GM19240 (cell line): ENCODE measurements at regions not wholly inside any gene's neighbourhood (a gene's known extent, or its start where the extent isn't known, plus 50 kb on each side); places are given as distances from the start of the nearest gene placed in this dataset.

Source experiments
- DNase-seq: peaks from one replicate; pipeline ENCODE4 v3.0.0; 2011; ENCODE audit warnings: low spot score; ENCODE audit not compliant: insufficient read length

DNA sequence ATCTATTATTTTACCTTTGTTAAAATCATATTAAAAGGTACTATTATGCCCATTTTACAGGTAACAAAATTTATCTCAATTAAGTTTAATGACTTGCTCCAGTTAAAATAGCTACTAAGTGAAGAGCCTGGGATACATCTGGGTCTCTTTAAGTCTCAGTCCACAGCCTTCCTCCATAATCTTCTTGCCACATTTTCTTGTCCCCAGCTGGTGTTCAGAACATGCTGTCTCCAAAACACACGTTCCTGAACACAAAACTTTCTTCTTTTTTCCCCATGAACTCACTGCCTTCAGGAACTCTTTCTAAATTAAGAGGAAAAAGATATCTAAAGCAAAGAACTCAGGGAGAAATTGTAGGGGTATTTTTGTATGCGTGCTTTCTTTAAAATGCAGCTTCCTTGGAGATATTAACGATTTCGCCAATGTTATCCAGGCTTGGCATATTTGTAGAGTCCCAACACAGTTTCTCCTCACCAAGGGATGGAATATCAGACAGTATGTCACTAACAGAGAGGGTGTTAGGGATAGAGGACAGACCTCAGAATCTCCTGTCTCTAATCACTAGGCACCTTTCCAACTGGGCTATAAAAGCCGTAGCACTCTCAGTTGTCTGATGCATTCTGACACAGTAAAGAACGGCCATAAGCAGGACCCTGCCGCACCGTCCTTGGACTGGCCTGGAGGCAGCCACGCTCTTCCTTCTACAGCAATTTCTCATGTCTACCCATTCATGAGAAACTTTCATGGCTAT lies 232.8 kb upstream of the BLID start:
- DNase-seq, result no peak

DNA sequence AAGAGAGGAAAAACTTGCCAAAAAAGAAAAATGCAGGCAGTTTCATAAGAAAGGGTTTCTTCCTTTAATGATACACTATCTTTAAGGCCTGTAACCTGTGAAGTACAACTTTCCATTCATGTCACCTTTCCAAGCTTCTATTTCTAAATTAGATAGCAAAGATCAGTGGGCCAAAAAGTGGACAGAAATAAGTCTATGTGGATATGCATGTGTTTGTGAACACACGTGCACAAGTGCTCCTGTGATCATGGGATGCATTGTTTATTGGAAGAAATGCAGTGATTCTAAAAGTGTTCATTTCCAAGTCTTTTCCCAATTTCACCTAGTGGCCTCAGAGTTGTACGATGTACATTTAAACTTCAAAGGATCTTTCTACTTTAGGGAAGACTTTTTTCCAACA lies 230.0 kb upstream of the BLID start:
- no peak for DNase-seq

DNA sequence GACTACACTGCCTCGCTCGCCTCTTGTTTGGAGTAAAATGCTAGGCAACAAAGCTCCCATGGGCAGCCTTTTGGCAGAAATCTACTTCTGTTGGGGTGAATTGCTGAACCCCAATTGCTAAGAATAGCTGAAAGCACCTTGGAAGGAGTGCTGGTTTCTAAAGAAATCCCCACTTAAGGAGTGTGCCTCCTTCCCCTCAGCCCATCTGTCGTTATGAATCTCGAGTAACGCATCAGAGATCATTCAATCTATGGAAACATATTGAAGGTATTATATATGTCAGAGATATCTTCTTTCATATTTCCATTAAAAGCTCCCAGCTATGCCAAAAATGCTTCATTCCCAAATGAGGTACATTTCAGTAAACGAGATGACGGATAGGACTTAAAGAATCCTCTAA lies 229.6 kb upstream of the BLID start:
- no peak for DNase-seq

DNA sequence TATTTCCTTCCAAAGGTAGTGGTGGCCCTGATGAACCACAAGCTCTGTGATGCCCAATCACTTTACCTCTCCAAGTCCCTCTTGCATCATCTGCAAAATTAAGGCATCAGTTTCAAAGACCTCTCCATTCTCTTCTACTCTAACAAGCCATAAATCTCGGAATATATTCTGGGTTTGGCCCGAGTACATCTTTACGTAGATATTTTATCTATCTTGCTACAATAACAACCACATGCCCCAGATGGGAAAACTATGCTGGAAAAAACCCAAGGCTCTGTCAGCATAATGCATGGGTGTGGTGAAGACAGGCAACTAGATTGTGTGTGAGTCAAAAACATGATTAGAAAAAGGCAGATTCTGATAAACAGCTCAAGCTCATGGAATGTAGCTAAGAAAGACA lies 228.2 kb upstream of the BLID start:
- no peak for DNase-seq

DNA sequence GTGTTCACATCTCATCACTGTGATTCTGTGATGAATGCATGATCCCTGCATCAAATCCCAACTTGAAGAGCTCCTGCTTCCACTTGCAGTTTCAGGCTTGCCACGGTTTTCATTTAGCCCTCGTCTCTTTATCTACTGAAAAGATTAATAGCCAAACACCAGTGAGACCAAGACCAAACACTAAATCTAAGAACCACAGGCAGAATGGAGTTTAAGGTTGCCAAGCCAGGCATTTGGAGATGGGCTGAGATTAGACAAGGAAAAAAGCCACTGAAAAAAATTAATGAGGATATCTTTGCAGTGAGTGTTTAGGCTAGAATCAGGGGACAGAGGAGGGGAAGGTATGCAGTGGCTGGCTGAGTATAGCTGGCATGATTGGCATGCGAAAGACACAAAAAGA lies 227.2 kb upstream of the BLID start:
- no peak for DNase-seq

DNA sequence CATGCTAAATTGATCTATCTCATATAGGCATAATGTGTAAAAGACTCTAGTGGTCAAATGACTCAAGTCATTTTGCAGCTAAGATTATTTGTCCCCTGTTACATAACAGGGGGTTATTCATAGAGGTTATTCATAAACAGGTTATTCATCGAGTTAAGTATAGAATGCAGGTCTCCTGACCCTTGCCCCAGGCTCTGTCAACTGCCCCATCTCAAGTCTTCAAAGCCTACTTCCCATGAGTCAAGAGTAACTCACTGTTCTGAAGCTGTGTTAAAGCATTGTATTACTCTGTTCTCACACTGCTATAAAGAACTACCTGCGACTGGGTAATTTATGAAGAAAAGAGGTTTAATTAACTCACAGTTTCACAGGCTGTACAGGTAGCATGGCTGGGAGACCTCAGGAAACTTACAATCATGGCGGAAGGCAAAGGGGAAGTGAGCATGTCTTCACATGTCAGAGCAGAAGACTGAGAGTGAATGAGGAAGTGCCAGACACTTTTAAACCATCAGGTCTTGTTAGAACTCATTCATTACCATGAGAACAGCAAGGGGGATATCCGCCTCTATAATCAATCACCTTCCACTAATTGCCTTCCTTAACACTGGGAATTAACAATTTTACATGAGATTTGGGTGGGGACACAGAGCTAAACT lies 226.2 kb upstream of the BLID start:
- no peak for DNase-seq

DNA sequence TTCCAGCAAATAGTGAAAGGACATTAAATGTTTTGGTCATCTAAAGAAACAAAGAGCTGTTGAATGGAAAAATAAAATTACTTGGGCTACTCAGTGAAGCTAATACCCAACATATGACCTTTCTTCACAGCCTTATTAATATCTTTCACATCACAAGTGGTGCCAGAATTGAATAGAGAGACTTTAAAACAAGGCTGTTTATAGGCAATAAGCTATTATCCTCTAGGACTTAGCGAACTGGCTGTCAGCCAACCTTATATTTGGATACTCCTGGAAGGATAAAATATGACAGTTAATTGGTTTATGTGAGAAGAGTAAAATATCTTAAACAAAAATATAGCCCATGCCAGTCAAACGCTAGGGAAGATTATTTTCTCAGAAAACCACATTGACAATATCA lies 225.5 kb upstream of the BLID start:
- DNase-seq, result no peak

DNA sequence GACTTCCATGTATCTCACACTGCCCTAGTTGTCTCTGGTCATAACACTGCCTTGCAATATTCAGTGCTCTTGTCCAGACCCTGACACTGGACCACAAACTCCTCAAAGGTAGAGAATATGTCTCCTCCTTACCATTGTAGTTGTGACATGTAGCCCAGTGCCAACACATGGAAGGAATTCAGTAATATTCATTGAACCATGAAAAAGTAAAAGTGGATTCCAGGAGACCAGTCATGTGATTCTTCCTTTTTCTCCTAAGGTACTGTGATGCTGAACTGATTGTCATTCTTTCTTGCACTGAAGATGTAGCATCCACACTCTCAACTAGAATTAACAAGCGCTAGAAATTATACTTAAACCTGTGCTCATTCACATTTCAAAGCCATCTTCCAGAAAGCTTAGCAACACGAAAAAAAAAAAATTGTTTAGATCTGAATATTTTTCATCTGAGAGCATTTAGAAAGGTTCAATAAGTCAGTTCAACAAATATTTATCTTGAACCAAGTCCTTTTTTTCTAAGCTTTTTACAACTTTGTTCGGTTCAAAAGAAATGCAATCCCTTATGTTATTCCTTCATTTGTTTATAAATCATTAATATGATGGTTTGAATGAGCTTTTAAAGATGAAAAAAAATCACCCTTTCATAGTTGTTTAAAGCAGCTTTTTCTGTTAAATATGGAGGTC lies 224.7 kb upstream of the BLID start:
- DNase-seq, result no peak

DNA sequence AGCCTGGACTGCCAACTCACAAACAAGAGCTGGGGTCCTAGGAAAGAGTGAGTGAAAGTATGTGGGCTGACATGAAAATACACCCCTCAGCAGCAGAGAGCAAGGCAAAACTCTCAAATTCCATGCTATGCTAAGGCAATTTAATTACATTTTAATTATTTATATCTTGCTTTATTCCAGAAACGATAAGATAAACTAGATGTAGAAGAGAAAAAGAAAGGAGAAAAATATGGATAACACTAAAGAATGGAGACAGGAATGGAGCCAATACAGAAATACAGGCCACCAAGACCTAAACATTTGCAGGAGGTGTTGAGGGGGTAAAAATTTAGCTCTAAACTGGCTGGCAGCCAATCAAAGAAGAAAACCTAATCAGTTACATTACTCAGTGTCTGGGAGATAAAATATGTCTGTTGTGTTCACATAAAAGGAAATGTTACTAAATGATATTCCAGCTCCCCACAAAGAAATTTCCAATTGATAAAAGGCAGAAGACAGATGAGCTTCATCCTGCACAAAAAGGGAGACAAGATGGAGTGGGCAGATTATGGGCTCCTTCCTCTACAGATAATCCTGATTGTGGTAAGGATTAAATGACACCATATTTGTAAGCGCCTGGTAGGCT lies 223.5 kb upstream of the BLID start:
- no peak for DNase-seq

DNA sequence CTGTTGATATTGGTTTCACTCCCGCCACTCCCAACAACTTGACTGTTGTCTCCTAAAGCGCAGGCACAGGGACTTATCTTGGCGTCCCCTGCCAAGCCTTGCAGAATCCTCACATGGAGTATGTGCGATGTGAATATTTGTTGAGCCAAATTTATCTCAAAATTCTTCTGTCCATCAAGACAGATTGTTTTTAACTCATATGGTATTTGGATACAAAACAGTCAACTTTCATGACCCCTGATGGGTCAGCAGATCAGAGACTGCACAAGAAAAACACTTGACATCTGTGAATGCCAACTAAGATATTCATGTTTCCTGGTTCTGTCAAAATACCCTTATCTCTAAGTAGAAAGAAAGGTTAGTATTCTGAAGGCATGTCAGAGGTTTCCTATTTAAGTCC lies 221.7 kb upstream of the BLID start:
- no peak for DNase-seq

DNA sequence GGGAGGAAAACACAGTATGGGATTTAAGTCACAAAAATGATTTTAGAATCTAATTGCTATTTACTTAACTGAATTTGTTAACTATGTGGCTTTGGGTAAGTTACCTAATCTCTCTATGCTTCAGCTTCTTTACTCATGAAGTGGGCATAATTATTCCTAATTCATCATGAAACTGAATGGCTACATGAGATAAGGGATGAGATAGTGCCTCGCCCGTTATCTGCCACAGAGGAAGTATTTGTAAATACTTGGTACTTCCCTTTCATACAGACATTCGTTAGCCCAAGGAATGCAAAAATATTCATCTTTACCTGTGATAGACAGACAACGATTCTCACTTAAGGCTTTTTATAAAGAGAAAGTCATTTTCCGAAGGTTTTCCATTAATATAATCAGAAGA lies 221.2 kb upstream of the BLID start:
- no peak for DNase-seq

DNA sequence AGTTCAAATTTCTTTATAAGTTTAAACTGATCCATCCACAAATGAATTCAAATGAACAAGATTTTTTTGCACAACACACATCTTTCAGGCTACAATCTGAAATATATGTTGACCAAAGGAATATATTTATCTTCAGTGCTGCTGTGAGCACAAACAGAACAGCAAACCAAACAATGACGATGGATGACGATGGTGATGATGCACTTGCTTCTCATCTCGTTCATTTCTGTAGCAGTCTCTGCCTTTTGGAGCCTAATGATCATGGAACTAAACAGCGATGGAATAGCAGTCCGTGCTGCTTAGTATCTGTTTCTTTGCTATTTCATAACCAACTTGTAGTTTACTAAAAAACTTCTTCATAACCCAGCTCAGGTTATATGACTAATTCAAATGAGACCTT lies 220.7 kb upstream of the BLID start:
- DNase-seq, result no peak

DNA sequence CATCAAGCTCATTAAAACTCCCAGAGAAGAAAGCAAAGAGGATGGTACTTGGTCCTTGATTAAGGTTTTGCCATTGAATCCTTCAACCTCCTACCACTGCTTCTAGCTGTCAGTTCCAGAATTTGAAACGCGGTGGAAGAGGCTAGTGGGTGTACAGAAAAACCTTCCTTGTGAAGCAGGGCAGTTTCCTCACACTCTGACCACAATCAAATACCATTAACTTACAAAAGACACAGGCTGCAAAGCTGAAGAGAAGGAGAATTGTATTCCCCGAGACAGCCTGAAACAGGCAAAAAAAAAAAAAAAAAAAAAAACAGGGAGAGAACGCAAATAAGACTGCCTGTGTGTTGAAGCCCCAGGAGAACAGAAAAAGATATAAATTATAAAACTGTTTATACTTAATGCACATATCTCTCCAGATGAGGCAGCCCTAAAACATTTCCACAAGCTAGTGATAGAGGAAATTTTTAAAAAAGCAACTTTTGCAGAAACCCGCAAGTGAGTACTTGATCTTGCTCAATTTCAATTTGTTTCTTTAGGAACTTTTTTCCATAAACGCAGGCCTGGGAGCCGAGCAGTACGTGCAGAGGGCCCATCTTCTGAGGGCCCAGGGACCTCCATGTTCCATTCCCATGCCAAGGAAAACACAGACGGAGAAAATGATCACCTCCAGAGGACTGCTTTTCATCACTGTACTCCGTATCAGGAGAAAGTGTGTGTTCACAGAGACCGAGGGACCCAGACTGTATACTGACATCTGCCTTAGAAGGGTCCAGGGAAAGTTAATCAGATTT lies 218.7 kb upstream of the BLID start:
- DNase-seq, result no peak

DNA sequence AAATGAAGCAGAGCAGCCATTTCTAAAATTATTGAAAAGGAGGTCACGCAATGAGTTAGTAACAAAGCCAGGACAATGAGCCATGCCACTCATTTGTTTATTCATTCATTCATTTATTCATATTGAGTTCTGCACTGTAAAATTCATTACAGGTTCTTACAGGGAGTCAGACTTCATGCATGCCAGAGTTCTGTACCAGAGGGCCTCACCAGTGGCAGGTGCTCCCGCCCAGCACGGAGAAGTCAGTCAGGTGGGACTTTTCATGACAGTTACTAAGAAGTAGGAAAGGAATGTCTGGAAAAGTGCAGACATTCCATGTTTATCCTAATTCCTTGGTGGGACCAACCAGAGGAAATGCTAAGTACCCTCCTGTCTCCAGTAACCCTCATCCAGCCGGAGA lies 217.5 kb upstream of the BLID start:
- no peak for DNase-seq

DNA sequence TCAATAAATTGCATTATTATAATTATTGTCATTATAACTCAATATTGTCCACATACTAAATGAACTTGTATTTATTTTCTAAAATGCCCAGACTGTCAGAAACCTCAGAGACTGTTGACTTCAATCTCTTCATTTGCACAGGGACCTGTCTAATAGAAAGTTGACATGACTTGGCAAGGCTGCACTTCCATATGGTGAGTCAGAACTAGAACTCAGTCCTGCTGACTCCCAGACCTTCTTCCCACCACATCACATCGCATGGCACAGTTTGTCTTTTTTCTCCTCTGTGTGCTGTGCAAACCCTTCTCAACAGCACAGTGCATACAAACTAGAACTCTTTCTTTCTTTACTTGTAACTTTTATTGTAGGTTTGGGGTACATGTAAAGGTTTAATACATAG lies 215.1 kb upstream of the BLID start:
- DNase-seq, result no peak

DNA sequence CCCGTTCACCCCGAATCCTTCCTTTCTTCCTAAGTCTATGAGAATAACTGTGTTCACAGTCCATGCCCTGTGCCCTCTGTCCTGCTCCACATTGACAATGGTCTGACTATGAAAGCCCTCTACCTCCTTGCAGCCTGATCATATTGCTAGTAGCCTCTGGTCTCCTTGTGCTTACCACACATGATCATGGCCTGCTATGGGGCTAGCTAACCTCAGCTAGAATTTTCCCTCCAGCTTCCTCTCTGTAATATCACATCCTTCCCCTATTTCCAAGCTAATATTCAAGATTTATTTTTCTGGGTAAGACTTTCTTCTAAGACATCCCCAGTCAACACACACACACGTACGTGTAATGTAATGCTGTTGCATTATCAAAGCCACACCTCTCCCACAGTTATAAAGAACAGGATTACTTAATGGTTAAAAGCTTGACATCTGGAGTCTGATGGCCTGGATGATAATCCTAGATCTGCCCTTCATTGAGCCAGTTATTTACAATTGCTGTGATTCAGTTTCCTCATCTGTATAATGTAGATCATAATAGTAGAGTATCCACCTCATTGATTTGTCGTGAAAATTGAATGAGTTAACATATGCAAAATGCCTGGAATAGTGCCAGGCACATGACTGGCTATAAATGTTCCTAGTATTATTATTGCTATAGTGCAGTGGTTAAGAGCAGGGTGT lies 214.4 kb upstream of the BLID start:
- no peak for DNase-seq

DNA sequence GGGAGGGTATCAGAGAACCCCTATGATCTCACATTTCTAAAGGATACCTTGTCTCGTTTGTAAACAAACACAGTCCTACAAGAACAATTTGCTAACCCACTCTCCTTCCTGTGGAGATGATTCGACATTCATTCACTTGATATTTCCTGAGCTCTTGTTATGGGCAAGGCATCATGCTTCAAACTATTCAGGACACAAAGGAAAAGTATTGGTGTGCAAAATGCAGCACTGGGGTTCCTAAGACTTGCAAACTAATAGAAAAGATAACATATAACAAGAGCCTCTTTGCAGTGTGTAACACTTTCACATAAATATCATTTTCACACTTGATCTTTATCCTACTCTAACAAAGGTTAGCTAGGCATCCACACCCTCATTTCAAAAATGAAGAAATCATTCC lies 211.5 kb upstream of the BLID start:
- no peak for DNase-seq

DNA sequence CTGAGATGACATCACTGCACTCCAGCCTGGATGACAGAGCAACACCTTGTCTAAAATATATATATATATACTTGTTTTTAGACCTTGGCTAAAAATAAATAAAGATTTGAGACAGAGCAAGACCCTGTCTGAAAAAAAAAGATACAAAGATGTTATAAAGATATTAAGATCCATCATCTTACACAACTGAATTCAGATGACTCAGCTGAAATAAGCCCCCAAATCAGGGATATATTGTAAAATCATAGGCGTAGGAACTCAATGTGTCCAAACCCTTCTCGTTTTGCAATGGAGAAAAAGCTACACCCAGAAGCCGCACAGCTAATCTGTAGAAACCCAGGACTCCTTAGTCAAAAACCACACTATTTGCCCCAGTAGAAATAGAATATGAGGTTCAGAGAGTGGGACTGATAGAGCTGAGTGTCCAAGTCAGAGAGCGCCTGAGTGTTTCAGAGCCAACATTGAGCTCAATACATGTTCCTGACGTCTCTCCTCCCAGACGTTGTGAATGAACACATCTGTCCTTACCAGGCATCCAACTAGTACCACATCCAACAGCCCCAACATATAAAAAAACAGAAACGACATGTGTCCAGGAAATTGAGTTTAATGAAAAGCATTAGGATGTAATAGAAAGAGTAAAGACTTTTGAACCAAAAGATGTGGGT lies 207.9 kb upstream of the BLID start:
- DNase-seq, result no peak

DNA sequence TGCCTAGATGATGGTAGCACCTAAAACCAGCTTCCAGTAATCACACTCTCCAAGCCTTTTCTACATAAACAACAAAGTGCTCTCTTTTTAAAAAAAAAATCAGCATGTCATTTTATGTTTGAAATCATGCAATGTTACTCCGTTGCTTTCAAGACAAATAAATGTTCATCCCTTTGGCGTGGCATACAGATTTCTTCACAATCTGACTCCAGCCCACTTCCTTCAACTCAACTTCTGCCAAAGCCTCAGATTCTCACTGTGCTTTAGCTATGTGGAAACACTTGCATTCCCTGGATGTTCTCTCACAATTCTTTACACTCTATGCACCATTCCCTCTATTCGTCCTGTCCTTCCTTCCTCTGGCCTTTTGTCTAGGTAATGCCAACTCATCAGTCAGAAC lies 206.3 kb upstream of the BLID start:
- no peak for DNase-seq

DNA sequence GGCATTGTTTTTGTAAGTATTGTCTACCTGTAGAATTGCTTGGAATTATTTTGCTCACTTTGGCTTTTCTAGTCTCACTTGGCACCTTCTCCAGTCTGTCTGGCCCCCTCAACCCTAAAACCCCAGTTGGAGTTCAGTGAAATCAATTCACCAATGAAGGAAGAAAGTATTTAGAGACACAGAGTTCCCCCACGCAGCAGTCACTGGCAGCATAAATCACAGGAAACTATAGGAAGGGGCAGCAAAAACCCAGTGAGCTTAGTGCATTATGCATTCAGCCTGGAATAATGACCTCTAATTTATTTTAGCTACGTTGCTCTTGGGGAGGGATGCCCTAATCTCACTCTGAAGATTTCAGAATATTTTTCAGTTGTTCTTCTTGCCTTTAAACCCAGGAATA lies 204.7 kb upstream of the BLID start:
- no peak for DNase-seq
